OCI-LY3 (cell line): ENCODE measurements at regions not wholly inside any gene's neighbourhood (a gene's known extent, or its start where the extent isn't known, plus 50 kb on each side); places are given as distances from the start of the nearest gene placed in this dataset.
"Not testable (repeated sequence)": the region's sequence is repeated elsewhere in the genome, so short reads cannot be mapped to it uniquely, and the experiment has no call there.

Source experiments
- H2AFZ ChIP-seq: fragments of 200-600, 300-600 bp; shearing (Covaris generic); 2 replicates; pipeline ENCODE4 v1.6.0; 2014; ENCODE audit warnings: antibody characterized with exemption, low read depth, low read length
- H3K27ac ChIP-seq: fragments of 200-600, 300-600 bp; sonication (generic); 2 replicates; pipeline ENCODE4 v1.5.1; 2014; ENCODE audit warnings: mild to moderate bottlenecking, low read length, moderate library complexity, mixed read lengths
- H3K27me3 ChIP-seq: fragments of 200-600, 300-600 bp; sonication (generic); 2 replicates; pipeline ENCODE4 v1.6.1; 2014; ENCODE audit warnings: low read depth, low read length, mixed read lengths
- H3K36me3 ChIP-seq: fragments of 200-600, 300-600 bp; sonication (generic); replicated peaks from 2 replicates; pipeline ENCODE3; 2014; ENCODE audit warnings: low read depth, low read length, mixed read lengths
- H3K4me1 ChIP-seq: fragments of 300-600, 200-600 bp; sonication (generic); 2 replicates; pipeline ENCODE4 v1.6.1; 2014; ENCODE audit warnings: low read length, mixed read lengths
- H3K4me2 ChIP-seq: fragments of 200-600, 300-600 bp; sonication (generic); 2 replicates; pipeline ENCODE4 v1.6.1; 2014; ENCODE audit warnings: low read length, mixed read lengths
- H3K4me3 ChIP-seq: fragments of 300-600, 200-600 bp; sonication (generic); 2 replicates; pipeline ENCODE4 v1.5.1; 2014; ENCODE audit warnings: antibody characterized with exemption, mild to moderate bottlenecking, low read length, moderate library complexity
- H3K79me2 ChIP-seq: fragments of 300-600, 200-600 bp; shearing (Covaris generic); 2 replicates; pipeline ENCODE4 v1.6.1; 2014; ENCODE audit warnings: mild to moderate bottlenecking, low read length, mixed read lengths
- H3K9ac ChIP-seq: fragments of 300-600, 200-600 bp; shearing (Covaris generic); 2 replicates; pipeline ENCODE4 v1.6.0; 2014; ENCODE audit warnings: mild to moderate bottlenecking, low read length, moderate library complexity
- H3K9me3 ChIP-seq: fragments of 200-600, 300-600 bp; shearing (Covaris generic); 2 replicates; pipeline ENCODE4 v1.6.1; 2014; ENCODE audit warnings: low read length, mixed read lengths; ENCODE audit not compliant: insufficient read depth
- H4K20me1 ChIP-seq: fragments of 200-600, 300-600 bp; sonication (generic); 2 replicates; pipeline ENCODE4 v1.6.1; 2016; ENCODE audit warnings: low read length, mixed read lengths; ENCODE audit not compliant: insufficient read depth
- CTCF ChIP-seq: fragments of 200-600, 300-600 bp; sonication (generic); IDR thresholded peaks from 2 replicates; pipeline ENCODE4 v1.5.1; 2014; ENCODE audit warnings: antibody characterized with exemption, low read length, low read depth
- EZH2phosphoT487 ChIP-seq: fragments of 200-600 bp; shearing (Covaris generic); IDR thresholded peaks from 2 replicates; pipeline ENCODE4 v1.6.1; 2018; ENCODE audit warnings: antibody characterized with exemption, mixed run types, low read depth

DNA sequence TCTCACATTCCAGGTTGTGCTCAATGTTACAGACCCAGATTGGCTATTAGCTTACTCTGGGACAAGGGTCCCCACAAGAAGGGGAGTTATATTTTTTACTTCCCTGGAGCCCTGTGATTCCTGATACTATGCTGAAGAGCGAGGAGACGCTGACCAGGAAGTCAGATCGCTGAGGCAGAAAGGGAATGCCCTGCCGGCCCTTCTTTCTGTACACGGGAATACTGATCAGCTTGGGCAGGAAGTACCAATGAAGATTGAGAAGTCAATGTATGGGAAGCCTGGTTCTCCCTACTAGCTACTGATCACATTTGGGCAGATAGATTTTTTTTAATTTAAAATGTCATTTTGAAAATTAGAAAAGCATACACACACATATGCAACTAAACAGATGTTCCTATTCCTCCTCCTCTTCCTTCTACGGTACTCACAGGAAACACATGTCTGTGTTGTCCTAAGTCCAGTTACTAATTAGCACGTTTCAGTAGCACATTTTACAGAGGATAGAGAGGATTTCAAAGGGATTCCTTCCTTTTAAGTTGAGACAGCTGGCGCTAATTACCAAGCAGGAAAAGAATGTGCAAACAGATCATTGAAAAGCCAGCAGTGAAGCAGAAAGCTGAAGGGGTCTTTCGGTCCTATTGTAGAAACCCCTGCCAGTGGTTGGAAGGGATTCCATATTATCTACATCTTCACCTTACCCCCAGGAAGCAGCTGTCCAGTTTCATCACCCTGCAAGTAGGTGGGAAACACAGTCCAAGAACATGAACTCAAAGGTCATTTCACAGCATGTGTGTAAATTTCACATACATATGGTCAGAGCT lies 292.4 kb downstream of the DUSP6 start:
- Histone ChIP-seq H3K4me3 (no peak overlapping the region), H3K79me2 (no peaks in the 10 kb centered on the region), H2AFZ (no peak overlapping the region), H3K4me1 (no peaks in the 10 kb centered on the region; the same call in 1 of the 2 replicates), H3K27me3 (peaks cover 5% of the 10 kb centered on the region; the same call in 1 of the 2 replicates), H4K20me1 (no peaks in the 10 kb centered on the region), H3K4me2 (no peak overlapping the region), H3K36me3 (no peaks in the 10 kb centered on the region), H3K27ac (no peak overlapping the region), H3K9ac (no peak overlapping the region), H3K9me3 (no peaks in the 10 kb centered on the region)
- no peak for TF ChIP-seq CTCF
- no peak for TF ChIP-seq EZH2phosphoT487

- TF ChIP-seq EZH2phosphoT487 (no peak), CTCF (no peak)
- H2AFZ ChIP-seq, result no peak overlapping the region
- H4K20me1 ChIP-seq, result no peaks in the 10 kb centered on the region
- H3K27me3 ChIP-seq, result peaks cover 5% of the 10 kb centered on the region; the same call in 1 of the 2 replicates
- H3K27ac ChIP-seq, result no peak overlapping the region
- H3K36me3 ChIP-seq, result no peaks in the 10 kb centered on the region
- no peak overlapping the region for H3K4me2 ChIP-seq
- H3K4me1 ChIP-seq, result no peaks in the 10 kb centered on the region; the same call in 1 of the 2 replicates
- H3K9me3 ChIP-seq, result no peaks in the 10 kb centered on the region
- no peak overlapping the region for H3K4me3 ChIP-seq
- H3K9ac ChIP-seq, result no peak overlapping the region
- H3K79me2 ChIP-seq, result no peaks in the 10 kb centered on the region
These were observed 293.2 kb downstream of the DUSP6 start for GRCh38 chr12:89059056-89059455.

- Histone ChIP-seq H3K27ac (no peak overlapping the region), H4K20me1 (no peaks in the 10 kb centered on the region), H2AFZ (no peak overlapping the region), H3K4me1 (no peaks in the 10 kb centered on the region; the same call in 1 of the 2 replicates), H3K79me2 (no peaks in the 10 kb centered on the region), H3K27me3 (peaks cover 5% of the 10 kb centered on the region; the same call in 1 of the 2 replicates), H3K4me3 (no peak overlapping the region), H3K36me3 (no peaks in the 10 kb centered on the region), H3K4me2 (no peak overlapping the region), H3K9me3 (no peaks in the 10 kb centered on the region), H3K9ac (no peak overlapping the region)
- TF ChIP-seq CTCF, result no peak
- no peak for TF ChIP-seq EZH2phosphoT487
These were observed 293.9 kb downstream of the DUSP6 start for GRCh38 chr12:89058402-89058801.

- not testable (repeated sequence) for H2AFZ ChIP-seq, H4K20me1 ChIP-seq, H3K9ac ChIP-seq, H3K4me1 ChIP-seq, H3K4me2 ChIP-seq, H3K36me3 ChIP-seq, H3K79me2 ChIP-seq, H3K9me3 ChIP-seq, H3K27ac ChIP-seq, H3K27me3 ChIP-seq, H3K4me3 ChIP-seq
These were observed 298.5 kb downstream of the DUSP6 start for GRCh38 chr12:89053817-89054216.
